OCI-LY1 (cell line): ENCODE measurements at regions not wholly inside any gene's neighbourhood (a gene's known extent, or its start where the extent isn't known, plus 50 kb on each side); places are given as distances from the start of the nearest gene placed in this dataset.

Experiments
- H2AFZ ChIP-seq: fragments of 200-600 bp; sonication (generic), shearing (Covaris generic); 2 replicates; pipeline ENCODE4 v1.6.0; 2014; ENCODE audit warnings: antibody characterized with exemption, mild to moderate bottlenecking, low read length
- H3F3A ChIP-seq: fragments of 200-600 bp; sonication (generic), shearing (Covaris generic); 2 replicates; pipeline ENCODE4 v1.6.0; 2014; ENCODE audit warnings: mild to moderate bottlenecking, antibody characterized with exemption, low read length, moderate library complexity; ENCODE audit not compliant: insufficient read depth
- H3K27ac ChIP-seq: fragments of 200-600 bp; sonication (generic); 2 replicates; pipeline ENCODE4 v1.5.1; 2014; ENCODE audit warnings: low read length, mixed run types, mild to moderate bottlenecking, low read depth; ENCODE audit not compliant: poor library complexity, severe bottlenecking
- H3K27me3 ChIP-seq: fragments of 200-600 bp; sonication (generic); 2 replicates; pipeline ENCODE4 v1.6.0; 2014; ENCODE audit warnings: antibody characterized with exemption, mild to moderate bottlenecking, low read length, moderate library complexity; ENCODE audit not compliant: insufficient read depth
- H3K36me3 ChIP-seq: fragments of 200-600 bp; sonication (generic); 2 replicates; pipeline ENCODE4 v1.6.1; 2014; ENCODE audit warnings: mild to moderate bottlenecking, antibody characterized with exemption, low read length, moderate library complexity, mixed read lengths; ENCODE audit not compliant: insufficient read depth
- H3K4me1 ChIP-seq: fragments of 200-600 bp; sonication (generic); 2 replicates; pipeline ENCODE4 v1.5.1; 2014; ENCODE audit warnings: mild to moderate bottlenecking, low read length, moderate library complexity; ENCODE audit not compliant: insufficient read depth, severe bottlenecking
- H3K4me2 ChIP-seq: fragments of 200-600 bp; sonication (generic), shearing (Covaris generic); 2 replicates; pipeline ENCODE4 v1.6.1; 2014; ENCODE audit warnings: low read length
- H3K4me3 ChIP-seq: fragments of 200-600 bp; sonication (generic); 2 replicates; pipeline ENCODE4 v1.5.1; 2014; ENCODE audit warnings: low read length, low read depth, mild to moderate bottlenecking, mixed read lengths; ENCODE audit not compliant: poor library complexity, severe bottlenecking
- H3K79me2 ChIP-seq: fragments of 200-600 bp; shearing (Covaris generic); 2 replicates; pipeline ENCODE4 v1.6.1; 2016; ENCODE audit warnings: mixed run types, low read length, mixed read lengths; ENCODE audit not compliant: insufficient read depth
- H3K9ac ChIP-seq: fragments of 200-600 bp; sonication (generic), shearing (Covaris generic); 2 replicates; pipeline ENCODE4 v1.6.1; 2014; ENCODE audit warnings: mild to moderate bottlenecking, low read length, mixed read lengths
- H3K9me2 ChIP-seq: fragments of 200-600 bp; sonication (generic), shearing (Covaris generic); 2 replicates; pipeline ENCODE4 v1.6.1; 2014; ENCODE audit warnings: low read depth, mild to moderate bottlenecking, low read length, mixed read lengths
- H3K9me3 ChIP-seq: fragments of 200-600 bp; shearing (Covaris generic); 2 replicates; pipeline ENCODE4 v1.6.1; 2014; ENCODE audit warnings: low read length, mixed read lengths
- H4K20me1 ChIP-seq: fragments of 200-600 bp; sonication (generic), shearing (Covaris generic); 2 replicates; pipeline ENCODE4 v1.6.0; 2016; ENCODE audit warnings: mild to moderate bottlenecking, low read length; ENCODE audit not compliant: insufficient read depth
- CTCF ChIP-seq: fragments of 200-600 bp; sonication (generic), shearing (Covaris generic); IDR thresholded peaks from 2 replicates; pipeline ENCODE4 v1.5.1; 2017; ENCODE audit warnings: mild to moderate bottlenecking, antibody characterized with exemption, low read length, moderate library complexity, mixed read lengths
- EZH2 ChIP-seq: fragments of 200-600 bp; sonication (generic), shearing (Covaris generic); IDR thresholded peaks from 2 replicates; pipeline ENCODE4 v1.8.0; 2017; ENCODE audit warnings: borderline replicate concordance, mixed run types, mild to moderate bottlenecking, antibody characterized with exemption, low read length, moderate library complexity, mixed read lengths

- Histone ChIP-seq H3K27me3 (no peaks in the 10 kb centered on the region), H4K20me1 (no peaks in the 10 kb centered on the region), H2AFZ (no peak overlapping the region), H3F3A (no peaks in the 10 kb centered on the region), H3K4me2 (no peak overlapping the region), H3K4me3 (no peak overlapping the region), H3K9me3 (no peaks in the 10 kb centered on the region), H3K36me3 (no peaks in the 10 kb centered on the region), H3K27ac (no peak overlapping the region), H3K9ac (no peak overlapping the region), H3K79me2 (no peaks in the 10 kb centered on the region), H3K4me1 (no peaks in the 10 kb centered on the region), H3K9me2 (no peaks in the 10 kb centered on the region)
- no peak for TF ChIP-seq EZH2
- TF ChIP-seq CTCF = no peak
Measured at GRCh38 chr3:159555205-159555604, 433.4 kb upstream of the IL12A start.

- H3K79me2 ChIP-seq = no peaks in the 10 kb centered on the region
- H3K9me2 ChIP-seq = no peaks in the 10 kb centered on the region
- H3K4me2 ChIP-seq = no peak overlapping the region
- no peaks in the 10 kb centered on the region for H3K9me3 ChIP-seq
- no peaks in the 10 kb centered on the region for H3F3A ChIP-seq
- no peak overlapping the region for H2AFZ ChIP-seq
- no peaks in the 10 kb centered on the region for H3K36me3 ChIP-seq
- no peak for TF ChIP-seq CTCF
- no peak overlapping the region for H3K4me3 ChIP-seq
- H3K27ac ChIP-seq = no peak overlapping the region
- H3K27me3 ChIP-seq = no peaks in the 10 kb centered on the region
- no peak overlapping the region for H3K9ac ChIP-seq
- no peaks in the 10 kb centered on the region for H4K20me1 ChIP-seq
- H3K4me1 ChIP-seq = no peaks in the 10 kb centered on the region
Measured at GRCh38 chr3:159559771-159560170, 428.9 kb upstream of the IL12A start.

GRCh38 chr3:159560214-159560979 is 428.2 kb upstream of the IL12A start:
- H3K79me2 ChIP-seq = no peaks in the 10 kb centered on the region
- no peak overlapping the region for H3K4me2 ChIP-seq
- no peak overlapping the region for H2AFZ ChIP-seq
- no peaks in the 10 kb centered on the region for H3F3A ChIP-seq
- H3K9ac ChIP-seq = no peak overlapping the region
- H3K27me3 ChIP-seq = no peaks in the 10 kb centered on the region
- H3K9me2 ChIP-seq = no peaks in the 10 kb centered on the region
- no peaks in the 10 kb centered on the region for H3K36me3 ChIP-seq
- TF ChIP-seq CTCF (no peak), EZH2 (no peak)
- no peaks in the 10 kb centered on the region for H4K20me1 ChIP-seq
- no peaks in the 10 kb centered on the region for H3K9me3 ChIP-seq
- no peak overlapping the region for H3K27ac ChIP-seq
- no peak overlapping the region for H3K4me3 ChIP-seq
- no peaks in the 10 kb centered on the region for H3K4me1 ChIP-seq
